Transverse colon (tissue), 4 donors: ENCODE measurements at regions not wholly inside any gene's neighbourhood (a gene's known extent, or its start where the extent isn't known, plus 50 kb on each side); places are given as distances from the start of the nearest gene placed in this dataset.
"Not testable (repeated sequence)": the region's sequence is repeated elsewhere in the genome, so short reads cannot be mapped to it uniquely, and the experiment has no call there.

Source experiments
- DNase-seq: peaks from one replicate; pipeline ENCODE4 v3.0.0-alpha.2; 2019
- H3K27ac ChIP-seq, 4 donors: fragments of 200-600 bp; sonication (generic); 2 replicates each; pipeline ENCODE4 v1.5.1; 2016 to 2018; ENCODE audit warnings: inconsistent platforms in 4 of 4
- H3K27me3 ChIP-seq: fragments of 200-600 bp; sonication (generic); 2 replicates; pipeline ENCODE4 v1.5.1; 2017; ENCODE audit warnings: inconsistent platforms
- H3K36me3 ChIP-seq, 4 donors: fragments of 200-600 bp; sonication (generic); 2 replicates each; pipeline ENCODE4 v1.5.1; 2017 to 2019; ENCODE audit warnings: inconsistent platforms in 4 of 4
- H3K4me1 ChIP-seq, 4 donors: fragments of 200-600 bp; sonication (generic); 2 replicates each; pipeline ENCODE4 v1.5.1; 2017 to 2020; ENCODE audit warnings: inconsistent platforms in 4 of 4
- H3K4me3 ChIP-seq, 4 donors: fragments of 200-600 bp; sonication (generic); 1 replicate in 1 of 4; 2 replicates in 3 of 4; pipeline versions ENCODE4 v1.5.1 to v1.6.1; 2017 to 2019; ENCODE audit warnings: inconsistent platforms in 4 of 4
- H3K9me3 ChIP-seq, 2 donors: fragments of 200-600 bp; sonication (generic); 2 replicates each; pipeline ENCODE4 v1.5.1; 2017 to 2019; ENCODE audit warnings: inconsistent platforms in 2 of 2
- EP300 ChIP-seq: sonication (generic); formaldehyde crosslinking; IDR thresholded peaks from one replicate; pipeline ENCODE4 v1.6.1; 2017; ENCODE audit warnings: antibody characterized with exemption, low read depth
- POLR2A ChIP-seq: fragments of 450-650 bp; IDR thresholded peaks from one replicate; pipeline ENCODE4 v1.6.1; 2016; ENCODE audit warnings: antibody characterized with exemption, mild to moderate bottlenecking, moderate library complexity
- POLR2AphosphoS5 ChIP-seq, 3 donors: sonication (generic); formaldehyde crosslinking; IDR thresholded peaks; one replicate each; pipeline ENCODE4 v1.6.1; 2016; ENCODE audit warnings: antibody characterized with exemption in 3 of 3
- WGBS, 2 donors: methylation state at CpG; one replicate each; pipeline ENCODE4 v1.1.5; 2018; ENCODE audit warnings: low coverage in 1 of 2; 5-methylcytosine and 5-hydroxymethylcytosine counted together
- in situ Hi-C, 4 donors: fragments of 200-750 bp; cut with MboI; loops; one replicate each; pipeline versions ENCODE4 v1.15.0 to v1.15.1; 2017; ENCODE audit warnings: low sequenced_read_pairs in 3 of 4, low pct_ligation_motif_present in 1 of 4, low pct_unique_long_range_greater_than_20kb in 1 of 4
- intact Hi-C: fragments of 100-400 bp; cut with DNase I; formaldehyde crosslinking; loops from one replicate; pipeline ENCODE4 v1.15.1; 2023; ENCODE audit warnings: low total_unique reads
- TF ChIP-seq, protein P1 (sequence below), 5 experiments: fragments of 200-600 bp in 3 of 5; fragments of 450-650 bp in 2 of 5; sonication (generic) in 3 of 5; IDR thresholded peaks; 1 replicate in 2 of 5; 2 replicates in 3 of 5; pipeline ENCODE4 v1.5.1; 2016 to 2017; ENCODE audit warnings: antibody characterized with exemption in 5 of 5, inconsistent platforms in 3 of 5, mild to moderate bottlenecking in 2 of 5, moderate library complexity in 1 of 5

DNA sequence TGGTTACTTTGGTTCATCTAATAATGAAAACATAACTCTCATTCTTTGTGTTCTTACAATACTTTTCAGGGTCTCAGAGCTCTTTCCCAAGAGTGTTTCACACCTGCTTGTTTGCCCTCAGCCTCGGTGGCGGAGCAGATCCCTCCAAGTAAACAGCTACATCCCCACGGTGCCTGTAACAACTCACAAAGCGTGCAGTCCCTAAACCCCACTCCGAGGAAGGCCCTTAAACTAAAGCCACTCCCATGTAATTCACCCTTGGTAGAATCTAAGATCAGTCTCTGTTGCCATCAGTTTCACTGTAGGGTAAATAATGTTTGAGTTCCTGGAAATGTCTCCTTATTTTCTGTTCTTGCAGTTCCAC is 101.1 kb downstream of the TFAP2A start:
- in situ Hi-C loops (no loop called here), intact Hi-C loops (no loop called here)
- Histone ChIP-seq H3K27me3 (peaks cover 19% of the 10 kb centered on the region), H3K9me3 (no peaks in the 10 kb centered on the region), H3K27ac (no peak overlapping the region), H3K4me3 (no peak overlapping the region), H3K36me3 (no peaks in the 10 kb centered on the region), H3K4me1 (no peaks in the 10 kb centered on the region)
- TF ChIP-seq POLR2AphosphoS5 (IDR thresholded peaks at IDR 0.05) (no peak), EP300 (no peak), POLR2A (no peak)
- TF ChIP-seq, protein P1, sequence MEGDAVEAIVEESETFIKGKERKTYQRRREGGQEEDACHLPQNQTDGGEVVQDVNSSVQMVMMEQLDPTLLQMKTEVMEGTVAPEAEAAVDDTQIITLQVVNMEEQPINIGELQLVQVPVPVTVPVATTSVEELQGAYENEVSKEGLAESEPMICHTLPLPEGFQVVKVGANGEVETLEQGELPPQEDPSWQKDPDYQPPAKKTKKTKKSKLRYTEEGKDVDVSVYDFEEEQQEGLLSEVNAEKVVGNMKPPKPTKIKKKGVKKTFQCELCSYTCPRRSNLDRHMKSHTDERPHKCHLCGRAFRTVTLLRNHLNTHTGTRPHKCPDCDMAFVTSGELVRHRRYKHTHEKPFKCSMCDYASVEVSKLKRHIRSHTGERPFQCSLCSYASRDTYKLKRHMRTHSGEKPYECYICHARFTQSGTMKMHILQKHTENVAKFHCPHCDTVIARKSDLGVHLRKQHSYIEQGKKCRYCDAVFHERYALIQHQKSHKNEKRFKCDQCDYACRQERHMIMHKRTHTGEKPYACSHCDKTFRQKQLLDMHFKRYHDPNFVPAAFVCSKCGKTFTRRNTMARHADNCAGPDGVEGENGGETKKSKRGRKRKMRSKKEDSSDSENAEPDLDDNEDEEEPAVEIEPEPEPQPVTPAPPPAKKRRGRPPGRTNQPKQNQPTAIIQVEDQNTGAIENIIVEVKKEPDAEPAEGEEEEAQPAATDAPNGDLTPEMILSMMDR (IDR thresholded peaks at IDR 0.05): no peak
- WGBS, 2 donors: 58% methylated on average over 5 of the region's 5 CpGs; no CpG with 5 or more reads in 1 of the 2 donors
- no peak for DNase-seq

DNA sequence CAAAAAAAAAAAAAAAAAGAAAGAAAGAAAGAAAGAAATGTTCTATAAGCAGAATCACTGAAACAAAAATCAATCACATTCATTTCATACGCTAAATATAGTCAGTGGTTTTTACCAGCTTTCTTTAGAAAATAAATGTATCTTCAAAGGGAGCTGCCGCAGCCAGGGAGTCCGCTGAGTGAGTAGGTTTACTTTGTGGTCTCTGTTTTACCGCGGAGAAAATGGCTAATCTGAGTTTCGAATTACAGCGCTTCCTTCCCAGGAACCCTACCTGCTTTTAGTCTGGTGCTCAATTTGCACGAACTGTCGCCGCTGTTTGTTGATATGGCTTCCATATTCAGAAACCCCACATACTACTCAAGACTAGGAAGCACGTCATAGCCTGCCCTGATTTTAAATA is 102.4 kb downstream of the TFAP2A start:
- intact Hi-C loops: no loop called here
- Histone ChIP-seq H3K36me3 (no peaks in the 10 kb centered on the region), H3K9me3 (no peaks in the 10 kb centered on the region), H3K4me1 (no peaks in the 10 kb centered on the region), H3K27me3 (peaks cover 19% of the 10 kb centered on the region), H3K27ac (no peak overlapping the region), H3K4me3 (no peak overlapping the region)
- in situ Hi-C loops: no loop called here
- TF ChIP-seq POLR2A (no peak), EP300 (no peak), POLR2AphosphoS5 (IDR thresholded peaks at IDR 0.05) (no peak)
- TF ChIP-seq, protein P1 (IDR thresholded peaks at IDR 0.05): no peak
- 77 to 91% methylated on average over 3 to 11 of the region's 11 CpGs for WGBS, 2 donors
- DNase-seq: no peak

DNA sequence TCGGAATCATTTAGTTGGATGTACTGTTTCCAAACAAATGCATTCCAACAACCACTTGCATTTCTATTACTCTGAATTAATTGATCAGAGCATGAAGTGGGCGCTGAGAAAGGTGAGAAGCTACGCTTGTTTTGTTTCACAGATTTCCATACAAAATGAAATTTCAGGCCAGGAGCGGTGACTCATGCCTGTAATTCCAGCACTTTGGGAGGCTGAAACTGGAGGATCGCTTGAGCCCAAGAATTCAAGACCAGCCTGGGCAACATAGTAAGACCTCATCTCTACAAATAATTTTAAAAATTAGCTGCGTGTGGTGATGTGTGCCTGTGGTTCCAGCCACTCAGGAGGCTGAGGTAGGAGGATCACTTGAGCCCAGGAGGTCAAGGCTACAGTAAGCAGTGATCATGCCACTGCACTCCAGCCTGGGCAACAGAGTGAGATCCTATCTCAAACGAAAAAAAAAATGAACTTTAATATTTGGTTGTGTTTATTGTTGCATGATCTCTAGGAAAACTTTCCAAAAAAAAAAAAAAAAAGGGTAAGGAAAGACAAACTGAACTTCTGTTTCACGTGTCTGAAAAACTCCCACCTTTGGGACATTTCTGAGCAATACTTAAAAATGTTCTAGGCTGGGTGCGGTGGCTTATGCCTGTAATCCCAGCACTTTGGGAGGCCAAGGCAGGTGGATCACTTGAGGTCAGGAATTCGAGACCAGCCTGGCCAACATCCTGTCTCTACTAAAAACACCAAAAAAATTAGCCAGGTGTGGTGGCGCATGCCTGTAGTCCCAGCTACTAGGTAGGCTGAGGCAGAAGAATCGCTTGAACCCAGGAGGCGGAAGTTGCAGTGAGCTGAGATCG is 103.1 kb downstream of the TFAP2A start:
- H3K4me1 ChIP-seq, in situ Hi-C loops, DNase-seq, H3K4me3 ChIP-seq, H3K9me3 ChIP-seq, H3K36me3 ChIP-seq, H3K27ac ChIP-seq, intact Hi-C loops: not testable (repeated sequence)
- 85 to 96% methylated on average over 8 to 14 of the region's 14 CpGs for WGBS, 2 donors
- H3K27me3 ChIP-seq: peaks cover 19% of the 10 kb centered on the region

DNA sequence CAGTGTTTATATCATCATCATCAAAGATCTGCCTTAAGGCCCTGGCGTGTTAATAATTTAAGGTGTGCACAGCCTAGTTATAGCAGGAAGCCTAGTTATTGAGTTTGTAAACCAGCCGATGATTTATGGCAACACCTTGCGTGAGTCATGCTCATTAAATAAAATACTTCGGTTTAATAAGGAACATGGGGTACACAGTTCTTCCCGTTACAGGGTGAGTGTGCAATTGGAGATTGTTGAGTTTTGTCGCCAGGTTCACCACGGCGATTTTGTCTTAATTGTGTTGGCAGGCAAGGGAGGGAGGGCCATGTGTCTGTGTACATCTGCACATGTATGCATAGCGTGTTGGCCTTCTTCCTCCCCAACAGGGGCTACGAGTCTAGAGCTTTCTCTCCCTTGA is 104.0 kb downstream of the TFAP2A start:
- intact Hi-C loops: no loop called here
- in situ Hi-C loops: no loop called here
- Histone ChIP-seq H3K27me3 (peaks cover 19% of the 10 kb centered on the region), H3K9me3 (no peaks in the 10 kb centered on the region), H3K27ac (no peak overlapping the region), H3K4me1 (no peaks in the 10 kb centered on the region), H3K36me3 (no peaks in the 10 kb centered on the region), H3K4me3 (no peak overlapping the region)
- 39 to 52% methylated on average over 10 of the region's 10 CpGs for WGBS, 2 donors
- no peak for DNase-seq
- no peak for TF ChIP-seq POLR2A
- no peak for TF ChIP-seq POLR2AphosphoS5 (IDR thresholded peaks at IDR 0.05)
- TF ChIP-seq, protein P1 (IDR thresholded peaks at IDR 0.05): no peak
- TF ChIP-seq EP300: no peak

DNA sequence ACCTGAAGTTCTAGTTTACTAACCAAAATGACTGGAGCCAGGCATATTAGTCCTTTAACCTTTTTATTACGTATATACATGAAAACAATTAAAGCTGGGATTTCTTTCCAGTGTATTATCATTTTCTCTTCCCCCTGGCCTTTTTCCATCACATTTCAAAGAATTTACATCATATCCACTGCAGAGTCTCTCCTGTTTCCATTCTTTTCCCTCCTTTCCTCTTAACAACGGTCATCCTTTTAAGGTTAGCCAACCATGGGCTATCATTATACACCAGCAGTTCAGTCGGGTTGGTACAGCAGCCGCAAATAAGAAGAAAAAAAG is 104.6 kb downstream of the TFAP2A start:
- Histone ChIP-seq H3K4me1 (no peaks in the 10 kb centered on the region), H3K27me3 (peaks cover 19% of the 10 kb centered on the region), H3K4me3 (no peak overlapping the region), H3K27ac (no peak overlapping the region), H3K9me3 (no peaks in the 10 kb centered on the region), H3K36me3 (no peaks in the 10 kb centered on the region)
- DNase-seq: no peak
- 43 to 44% methylated on average over 4 of the region's 4 CpGs for WGBS, 2 donors
- in situ Hi-C loops (no loop called here), intact Hi-C loops (no loop called here)
- no peak for TF ChIP-seq EP300
- TF ChIP-seq, protein P1 (IDR thresholded peaks at IDR 0.05): no peak
- TF ChIP-seq POLR2AphosphoS5 (IDR thresholded peaks at IDR 0.05): no peak
- no peak for TF ChIP-seq POLR2A
